Parathyroid adenoma (tissue), 2 donors: ENCODE measurements at regions not wholly inside any gene's neighbourhood (a gene's known extent, or its start where the extent isn't known, plus 50 kb on each side); places are given as distances from the start of the nearest gene placed in this dataset.
"Not testable (repeated sequence)": the region's sequence is repeated elsewhere in the genome, so short reads cannot be mapped to it uniquely, and the experiment has no call there.

ENCODE experiments used
- H2AFZ ChIP-seq: fragments of 300-600 bp; sonication (generic); one replicate; pipeline ENCODE4 v1.7.0; 2017; ENCODE audit warnings: antibody characterized with exemption, mild to moderate bottlenecking
- H3K27ac ChIP-seq: fragments of 300-600 bp; sonication (generic); one replicate; pipeline ENCODE4 v1.7.0; 2017
- H3K27me3 ChIP-seq: fragments of 300-600 bp; sonication (generic); one replicate; pipeline ENCODE4 v1.7.0; 2017; ENCODE audit warnings: low read length; ENCODE audit not compliant: control insufficient read depth, insufficient read depth
- H3K36me3 ChIP-seq: fragments of 300-600 bp; sonication (generic); one replicate; pipeline ENCODE4 v1.7.0; 2017; ENCODE audit warnings: low read length; ENCODE audit not compliant: control insufficient read depth, insufficient read depth
- H3K4me1 ChIP-seq: fragments of 300-600 bp; sonication (generic); one replicate; pipeline ENCODE4 v1.7.0; 2017; ENCODE audit warnings: control low read depth
- H3K4me2 ChIP-seq: fragments of 300-600 bp; sonication (generic); one replicate; pipeline ENCODE4 v1.7.0; 2017; ENCODE audit warnings: low read length
- H3K4me3 ChIP-seq: fragments of 300-600 bp; sonication (generic); one replicate; pipeline ENCODE4 v1.7.0; 2017; ENCODE audit warnings: low read depth, low read length
- H3K79me2 ChIP-seq: fragments of 300-600 bp; sonication (generic); one replicate; pipeline ENCODE4 v1.7.0; 2017; ENCODE audit warnings: control low read depth
- H3K9ac ChIP-seq: fragments of 300-600 bp; sonication (generic); one replicate; pipeline ENCODE4 v1.7.0; 2017; ENCODE audit warnings: mild to moderate bottlenecking
- H3K9me3 ChIP-seq: fragments of 300-600 bp; sonication (generic); one replicate; pipeline ENCODE4 v1.7.0; 2017; ENCODE audit warnings: low read length; ENCODE audit not compliant: control insufficient read depth
- CTCF ChIP-seq: fragments of 300-600 bp; sonication (generic); IDR thresholded peaks from one replicate; pipeline ENCODE4 v1.7.0; 2017; ENCODE audit warnings: antibody characterized with exemption, mild to moderate bottlenecking
- donor health status: primary hyperparathyroidism.

- Histone ChIP-seq H3K4me1 (no peaks in the 10 kb centered on the region), H3K27me3 (no peaks in the 10 kb centered on the region), H3K79me2 (no peaks in the 10 kb centered on the region), H3K27ac (no peak overlapping the region), H3K9me3 (no peaks in the 10 kb centered on the region), H2AFZ (no peak overlapping the region), H3K4me2 (no peak overlapping the region), H3K4me3 (no peak overlapping the region), H3K36me3 (no peaks in the 10 kb centered on the region), H3K9ac (no peak overlapping the region)
- TF ChIP-seq CTCF: no peak
Measured at GRCh38 chr15:84151205-84151931, 84.2 kb upstream of the GOLGA6L4 start.

- not testable (repeated sequence) for H3K9ac ChIP-seq, H3K4me3 ChIP-seq, H3K79me2 ChIP-seq, H3K36me3 ChIP-seq, H2AFZ ChIP-seq, H3K4me2 ChIP-seq, H3K4me1 ChIP-seq, H3K9me3 ChIP-seq, H3K27me3 ChIP-seq, H3K27ac ChIP-seq
Measured at GRCh38 chr15:84152381-84152979, 83.1 kb upstream of the GOLGA6L4 start.

GRCh38 chr15:84153655-84154140 is 81.9 kb upstream of the GOLGA6L4 start:
- not testable (repeated sequence) for H3K79me2 ChIP-seq, H3K27ac ChIP-seq, H3K4me1 ChIP-seq, H3K36me3 ChIP-seq, H3K4me3 ChIP-seq, H3K9me3 ChIP-seq, H3K9ac ChIP-seq, H2AFZ ChIP-seq, H3K4me2 ChIP-seq, H3K27me3 ChIP-seq

GRCh38 chr15:84154314-84154713 is 81.3 kb upstream of the GOLGA6L4 start:
- H3K9me3 ChIP-seq, H3K36me3 ChIP-seq, H3K79me2 ChIP-seq, H2AFZ ChIP-seq, H3K9ac ChIP-seq, H3K27me3 ChIP-seq, H3K4me1 ChIP-seq, H3K4me3 ChIP-seq, H3K27ac ChIP-seq, H3K4me2 ChIP-seq: not testable (repeated sequence)

- not testable (repeated sequence) for H3K4me1 ChIP-seq, H3K27me3 ChIP-seq, H3K4me2 ChIP-seq, H2AFZ ChIP-seq, H3K9ac ChIP-seq, H3K27ac ChIP-seq, H3K36me3 ChIP-seq, H3K4me3 ChIP-seq, H3K9me3 ChIP-seq, H3K79me2 ChIP-seq
Measured at GRCh38 chr15:84154787-84155186, 80.8 kb upstream of the GOLGA6L4 start.

- H3K9me3 ChIP-seq, H3K36me3 ChIP-seq, H2AFZ ChIP-seq, H3K4me1 ChIP-seq, H3K9ac ChIP-seq, H3K4me3 ChIP-seq, H3K4me2 ChIP-seq, H3K27ac ChIP-seq, H3K27me3 ChIP-seq, H3K79me2 ChIP-seq: not testable (repeated sequence)
Measured at GRCh38 chr15:84155792-84156587, 79.6 kb upstream of the GOLGA6L4 start.

- H3K4me2 ChIP-seq, H3K79me2 ChIP-seq, H3K9me3 ChIP-seq, H3K27me3 ChIP-seq, H2AFZ ChIP-seq, H3K4me3 ChIP-seq, H3K4me1 ChIP-seq, H3K9ac ChIP-seq, H3K36me3 ChIP-seq, H3K27ac ChIP-seq: not testable (repeated sequence)
Measured at GRCh38 chr15:84156588-84156840, 79.1 kb upstream of the GOLGA6L4 start.

GRCh38 chr15:84157056-84157632 is 78.4 kb upstream of the GOLGA6L4 start:
- not testable (repeated sequence) for H3K9ac ChIP-seq, H3K4me2 ChIP-seq, H3K4me1 ChIP-seq, H3K27me3 ChIP-seq, H3K9me3 ChIP-seq, H3K27ac ChIP-seq, H3K36me3 ChIP-seq, H2AFZ ChIP-seq, H3K79me2 ChIP-seq, H3K4me3 ChIP-seq

- H3K36me3 ChIP-seq, H3K4me3 ChIP-seq, H2AFZ ChIP-seq, H3K79me2 ChIP-seq, H3K27me3 ChIP-seq, H3K9me3 ChIP-seq, H3K4me2 ChIP-seq, H3K4me1 ChIP-seq, H3K9ac ChIP-seq, H3K27ac ChIP-seq: not testable (repeated sequence)
Measured at GRCh38 chr15:84157857-84158256, 77.7 kb upstream of the GOLGA6L4 start.
